ENCODE measurements at regions not wholly inside any gene's neighbourhood (a gene's known extent, or its start where the extent isn't known, plus 50 kb on each side); places are given as distances from the start of the nearest gene placed in this dataset.
"Not testable (repeated sequence)": the region's sequence is repeated elsewhere in the genome, so short reads cannot be mapped to it uniquely, and the experiment has no call there.

DNA sequence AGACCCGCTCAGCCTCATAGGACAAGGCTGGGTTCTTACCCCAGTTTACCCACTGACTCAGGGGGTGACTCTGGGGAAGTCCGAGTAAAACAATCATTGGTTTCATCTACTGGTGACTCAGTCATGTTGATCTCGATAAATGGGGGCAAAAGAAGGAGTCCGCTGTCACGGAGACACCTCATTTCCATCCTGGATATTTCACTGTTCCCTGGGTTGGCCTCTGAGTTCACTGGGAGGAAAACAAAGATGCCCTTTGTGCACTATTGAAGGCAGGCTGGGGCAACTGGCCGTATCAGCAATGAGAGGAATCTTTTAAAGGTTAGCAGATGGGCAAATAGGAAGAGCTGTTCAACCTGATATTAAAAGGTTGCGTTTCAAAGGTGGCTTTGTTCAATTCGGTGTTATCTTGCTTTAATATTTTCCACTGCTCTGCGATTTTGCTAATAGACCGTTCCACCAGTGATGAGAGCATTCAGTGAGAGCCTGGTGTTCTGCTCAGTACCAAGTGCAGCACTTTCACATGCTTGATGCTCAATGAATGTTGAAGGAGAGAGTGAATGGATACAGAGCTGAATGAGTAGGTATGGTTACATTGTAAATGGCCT lies 110.2 kb upstream of the EGFLAM start:
- no peak for DNase-seq (ENCODE audit: low spot score)

- DNase-seq (ENCODE audit: low spot score): no peak
These were observed 115.0 kb upstream of the EGFLAM start for GRCh38 chr5:38143384-38143783.

- DNase-seq (ENCODE audit: low spot score): no peak
These were observed 116.7 kb upstream of the EGFLAM start for GRCh38 chr5:38141665-38142064.

- DNase-seq (ENCODE audit: low spot score): no peak
These were observed 119.8 kb upstream of the EGFLAM start for GRCh38 chr5:38138574-38138973.

DNA sequence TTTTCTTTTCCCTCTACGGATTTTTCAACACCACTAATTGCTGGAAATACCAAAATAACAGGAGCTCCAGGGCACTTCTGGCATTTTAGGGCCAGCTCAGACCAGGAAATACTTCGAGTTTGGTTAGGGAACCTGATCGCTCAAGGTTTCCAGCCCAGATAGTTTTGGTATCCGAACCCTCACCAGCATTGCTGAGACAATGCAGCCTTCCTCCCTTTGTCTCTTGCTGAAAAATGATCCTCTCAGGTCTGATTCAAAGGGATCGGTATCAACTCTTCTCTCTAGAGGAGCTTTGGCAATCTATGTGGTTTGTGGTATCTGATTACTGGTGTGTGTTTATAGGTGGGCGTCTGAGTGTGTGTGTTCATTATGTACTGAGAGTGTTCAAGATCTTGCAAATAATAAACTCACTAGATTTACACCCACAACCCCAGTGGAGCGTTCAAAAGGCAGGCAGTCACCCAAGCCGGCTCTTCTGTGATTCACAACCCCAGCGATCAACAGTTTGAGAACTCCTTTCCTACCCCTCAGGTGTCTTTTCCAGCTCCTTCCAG lies 122.8 kb upstream of the EGFLAM start:
- no peak for DNase-seq (ENCODE audit: low spot score)

- DNase-seq (ENCODE audit: low spot score): no peak
These were observed 123.5 kb upstream of the EGFLAM start for GRCh38 chr5:38134810-38135209.

GRCh38 chr5:38134294-38134693 lies 124.1 kb upstream of the EGFLAM start:
- not testable (repeated sequence) for DNase-seq (ENCODE audit: low spot score)

GRCh38 chr5:38131686-38132085 lies 126.7 kb upstream of the EGFLAM start:
- DNase-seq (ENCODE audit: low spot score): no peak

- DNase-seq (ENCODE audit: low spot score): no peak
These were observed 134.0 kb upstream of the EGFLAM start for GRCh38 chr5:38124321-38124720.

- peak; percentile 25 for DNase-seq (ENCODE audit: low spot score)
These were observed 136.9 kb upstream of the EGFLAM start for GRCh38 chr5:38121420-38121819.

GRCh38 chr5:38119836-38120235 lies 138.5 kb upstream of the EGFLAM start:
- DNase-seq (ENCODE audit: low spot score): no peak

DNA sequence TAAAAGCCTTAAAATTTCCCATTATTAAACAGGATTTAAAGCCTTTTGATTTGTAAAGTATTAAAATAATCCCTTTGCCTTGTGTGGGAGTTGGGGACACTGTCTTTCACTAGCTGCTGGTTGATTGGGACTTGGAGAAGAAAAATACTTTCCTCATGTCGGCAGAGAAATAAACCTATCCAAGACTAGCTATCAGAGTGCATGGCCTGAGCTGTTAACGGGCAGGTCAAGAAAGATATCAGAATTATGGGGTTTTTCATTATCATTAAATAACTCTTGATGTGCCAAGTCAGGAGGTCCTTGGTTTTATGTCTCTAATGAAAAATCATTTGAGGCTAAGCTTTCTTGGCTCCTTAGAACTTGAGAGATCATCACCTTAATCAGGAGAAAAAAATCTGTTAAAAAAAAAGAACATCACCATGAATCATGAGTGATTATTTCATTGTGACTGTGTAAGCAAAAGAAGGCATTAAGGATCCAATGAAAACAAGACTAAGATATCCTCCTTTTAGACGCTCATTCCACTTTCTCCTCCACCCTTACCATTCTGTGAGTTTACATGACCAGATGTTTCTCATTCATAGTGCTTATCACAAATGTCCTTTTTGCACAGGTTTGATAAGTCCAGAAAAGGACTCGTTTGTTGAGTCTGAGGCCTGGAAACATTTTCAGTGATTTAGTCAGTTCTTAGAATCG lies 140.4 kb upstream of the EGFLAM start:
- DNase-seq (ENCODE audit: low spot score): no peak

- no peak for DNase-seq (ENCODE audit: low spot score)
These were observed 143.0 kb upstream of the EGFLAM start for GRCh38 chr5:38115318-38115827.

DNA sequence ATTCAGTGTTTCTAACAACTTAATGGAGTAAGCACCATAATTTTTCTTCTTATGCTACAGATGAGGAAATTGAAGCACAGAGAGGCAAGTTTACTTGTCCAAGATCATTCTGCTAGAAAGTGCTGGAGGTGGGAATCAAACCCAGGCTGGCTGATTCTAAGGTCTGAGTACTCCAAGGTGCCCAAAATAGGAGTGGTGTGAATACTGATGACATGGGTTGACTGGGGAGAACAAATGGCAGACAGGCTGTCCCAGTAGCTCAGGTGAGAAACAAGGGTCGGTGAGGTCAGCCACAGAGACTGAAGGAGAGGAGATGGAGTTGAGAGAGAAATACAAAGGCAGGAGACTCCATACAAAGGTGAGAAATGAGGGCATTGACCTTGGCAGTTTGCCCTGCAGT lies 144.5 kb upstream of the EGFLAM start:
- DNase-seq (ENCODE audit: low spot score): no peak

DNA sequence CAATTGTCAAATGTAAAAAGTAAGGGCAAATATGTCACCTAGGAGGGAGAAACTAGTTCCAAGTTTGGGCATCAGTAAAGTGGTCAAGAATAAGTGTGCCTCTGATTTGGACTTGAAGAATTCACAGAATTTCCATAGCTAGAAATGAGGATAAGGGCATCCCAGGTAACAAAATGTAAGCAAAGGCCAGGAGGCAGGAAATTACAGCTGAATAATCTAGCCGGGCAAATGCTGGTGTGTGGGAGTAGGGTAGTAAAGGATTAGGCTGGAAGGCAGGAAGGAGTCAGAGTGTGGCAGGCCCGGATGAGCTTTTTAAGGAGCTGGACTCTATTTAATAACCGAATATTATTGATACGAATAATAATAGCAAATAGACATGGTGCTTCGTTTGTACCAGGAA lies 144.9 kb upstream of the EGFLAM start:
- DNase-seq (ENCODE audit: low spot score): no peak

GRCh38 chr5:38112938-38113337 lies 145.4 kb upstream of the EGFLAM start:
- no peak for DNase-seq (ENCODE audit: low spot score)

DNA sequence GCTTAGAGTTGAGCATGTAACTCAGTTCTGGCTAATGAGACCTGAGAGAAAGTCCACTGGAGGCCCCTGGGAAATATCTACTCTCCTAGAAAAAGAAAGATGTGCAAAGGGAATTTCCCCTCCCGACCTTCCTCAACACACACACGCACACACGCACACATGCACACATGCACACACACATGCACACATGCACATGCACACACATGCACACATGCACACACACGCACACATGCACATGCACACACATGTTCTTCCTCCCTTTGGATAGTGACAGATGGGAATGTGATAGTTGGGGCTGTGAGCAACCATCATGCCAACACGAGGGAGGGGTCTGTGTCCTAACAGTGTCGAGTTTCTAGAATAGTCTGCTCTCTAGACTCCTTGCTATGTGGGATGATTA lies 148.2 kb upstream of the EGFLAM start:
- no peak for DNase-seq (ENCODE audit: low spot score)

- DNase-seq (ENCODE audit: low spot score): no peak
These were observed 151.3 kb upstream of the EGFLAM start for GRCh38 chr5:38107096-38107495.

GRCh38 chr5:38105801-38106200 lies 152.6 kb upstream of the EGFLAM start:
- no peak for DNase-seq (ENCODE audit: low spot score)

DNA sequence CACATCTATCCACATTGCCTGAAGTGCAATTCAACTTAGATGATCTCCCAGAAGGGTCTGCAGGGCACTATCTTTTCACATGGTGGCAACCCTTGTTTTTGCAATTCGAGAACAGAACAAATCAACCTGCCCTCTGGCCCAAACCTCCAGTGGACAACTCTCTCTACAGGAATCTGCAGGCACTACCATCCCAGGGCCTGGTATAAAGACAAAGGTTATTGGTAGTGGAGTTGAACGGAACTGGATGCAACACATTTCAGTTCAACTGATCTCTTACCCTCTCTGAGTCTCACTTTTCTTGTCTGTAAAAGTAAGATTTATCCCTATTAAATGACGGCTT lies 153.2 kb upstream of the EGFLAM start:
- no peak for DNase-seq (ENCODE audit: low spot score)

DNA sequence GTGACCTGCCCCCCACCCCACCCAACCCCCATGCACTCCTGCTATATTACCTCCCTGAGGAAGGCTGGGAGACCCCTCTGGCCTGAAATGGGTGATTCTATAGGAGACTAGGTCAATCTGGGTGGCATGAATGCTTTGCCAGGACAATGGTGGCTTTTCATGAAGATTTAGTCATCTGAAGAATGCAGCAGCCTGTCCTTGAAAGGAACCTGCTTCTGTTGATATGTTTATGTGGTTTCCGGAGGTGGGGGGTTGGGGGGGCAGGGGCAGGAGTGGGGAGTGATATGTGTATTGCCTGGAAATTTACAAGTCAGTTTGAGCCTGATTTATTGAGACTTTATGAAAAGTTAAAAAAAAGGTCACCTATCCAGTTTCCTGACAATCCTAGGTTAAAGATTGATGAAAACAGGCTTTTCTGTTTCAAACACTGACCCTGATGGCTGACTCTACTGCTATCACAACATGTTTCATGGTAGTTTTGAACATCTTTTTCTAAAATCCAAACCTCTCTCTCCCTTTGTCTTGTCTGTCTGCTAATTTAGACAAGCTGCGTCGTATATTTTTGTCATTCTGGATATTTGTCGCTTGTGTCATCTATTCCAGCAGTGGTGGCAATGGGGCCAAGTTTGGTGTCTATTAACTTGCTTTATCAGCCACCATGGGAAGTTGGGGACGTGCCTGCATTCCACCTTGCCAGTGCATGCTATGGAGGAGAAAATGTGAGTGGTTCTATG lies 153.7 kb upstream of the EGFLAM start:
- no peak for DNase-seq (ENCODE audit: low spot score)

DNA sequence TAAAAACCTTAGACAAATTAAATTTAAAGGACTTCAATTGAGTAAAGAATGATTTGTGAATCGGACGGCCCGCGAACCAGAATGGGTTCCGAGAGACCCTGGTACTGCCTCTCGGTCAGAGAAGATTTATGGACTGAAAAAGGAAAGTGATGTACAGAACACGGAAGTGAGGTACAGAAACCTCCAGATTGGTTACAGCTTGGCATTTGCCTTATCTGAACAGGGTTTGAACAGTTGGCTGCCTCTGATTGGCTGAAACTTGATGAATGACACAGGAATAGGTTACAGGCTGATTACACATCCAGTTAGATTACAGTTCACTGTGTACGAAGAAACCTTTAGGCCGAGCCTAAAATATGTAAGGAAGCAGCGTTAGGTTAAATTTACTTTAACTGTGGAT lies 156.5 kb upstream of the EGFLAM start:
- DNase-seq (ENCODE audit: low spot score): no peak

All from activated CD4-positive, alpha-beta T cell treated with anti-CD3 and anti-CD28 coated beads, Interleukin-2, Interleukin-4, amounts not matched to agents 100 ng/mL and 50 ng/mL, durations not matched to agents 16 hours and 8 hours (primary cell).